Mesothelial cell of epicardium (in vitro differentiated cells): ENCODE measurements at regions not wholly inside any gene's neighbourhood (a gene's known extent, or its start where the extent isn't known, plus 50 kb on each side); places are given as distances from the start of the nearest gene placed in this dataset.

Experiments used
- DNase-seq, 2 experiments: peaks; one replicate each; pipeline ENCODE4 v3.0.0; 2021; ENCODE audit warnings: low spot score in 2 of 2; ENCODE audit not compliant: unreplicated experiment in 2 of 2
- H3K27ac Mint-ChIP-seq: 2 replicates; pipeline ENCODE4 v1.8.0; 2021; ENCODE audit warnings: mixed read lengths
- H3K27me3 Mint-ChIP-seq: 2 replicates; pipeline ENCODE4 v1.8.0; 2021; ENCODE audit warnings: low read depth, mixed read lengths
- H3K36me3 Mint-ChIP-seq: 2 replicates; pipeline ENCODE4 v1.8.0; 2021; ENCODE audit warnings: mixed read lengths
- H3K4me1 Mint-ChIP-seq: 2 replicates; pipeline ENCODE4 v1.8.0; 2021; ENCODE audit warnings: mixed read lengths
- H3K4me3 Mint-ChIP-seq: 2 replicates; pipeline ENCODE4 v1.8.0; 2021; ENCODE audit warnings: mild to moderate bottlenecking, moderate library complexity, mixed read lengths
- H3K9me3 Mint-ChIP-seq: 2 replicates; pipeline ENCODE4 v1.8.0; 2021; ENCODE audit warnings: mixed read lengths
- CTCF ChIP-seq: fragments of 200-600 bp; sonication (generic); IDR thresholded peaks from one replicate; pipeline ENCODE4 v1.5.0; 2021; ENCODE audit warnings: antibody characterized with exemption; ENCODE audit not compliant: unreplicated experiment

DNA sequence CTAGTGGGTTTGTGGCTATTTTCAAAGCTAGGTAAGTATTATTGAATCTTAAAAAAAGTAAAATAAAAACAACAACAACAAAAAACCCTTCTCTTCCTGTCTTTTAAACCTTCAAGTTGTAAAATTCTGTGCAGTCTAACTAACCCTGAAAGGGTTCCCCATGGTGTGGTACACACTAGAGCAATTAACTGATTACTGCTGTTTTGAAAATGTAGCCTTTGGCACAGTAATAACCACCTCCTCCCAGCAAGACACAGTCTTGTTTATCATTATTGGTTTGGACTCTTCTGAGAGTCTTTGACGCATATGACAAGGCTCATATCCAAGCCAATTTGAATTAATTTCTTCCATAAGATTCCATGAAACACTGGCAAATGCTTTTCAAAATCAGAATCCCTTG lies 2184.6 kb upstream of the PIK3C3 start:
- DNase-seq, result no peak
- H3K9me3 Mint-ChIP-seq, result peaks cover 8% of the 10 kb centered on the region
- H3K27ac Mint-ChIP-seq, result no peak overlapping the region
- H3K27me3 Mint-ChIP-seq, result no peaks in the 10 kb centered on the region
- H3K36me3 Mint-ChIP-seq, result no peaks in the 10 kb centered on the region
- peaks cover 3% of the 10 kb centered on the region for H3K4me1 Mint-ChIP-seq
- no peak overlapping the region for H3K4me3 Mint-ChIP-seq
- TF ChIP-seq CTCF, result no peak

DNA sequence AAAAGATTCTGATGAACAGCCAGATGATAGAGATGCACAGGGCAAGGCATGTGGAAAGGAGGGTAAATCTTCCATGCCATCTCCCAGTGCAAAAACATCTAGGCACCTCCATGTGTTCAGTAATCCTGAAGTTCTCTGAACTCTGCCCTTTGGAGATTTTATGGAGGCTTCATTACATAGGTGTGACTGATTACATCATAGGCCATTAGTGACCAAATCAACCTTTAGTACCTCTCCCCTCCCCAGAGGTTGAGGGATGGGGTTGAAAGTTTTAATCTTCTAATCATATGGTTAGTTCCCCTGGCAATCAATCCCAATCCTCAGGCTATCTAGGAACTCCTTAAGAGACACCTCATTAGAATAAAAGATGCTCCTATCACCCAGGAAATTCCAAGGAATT lies 2190.2 kb upstream of the PIK3C3 start:
- H3K4me1 Mint-ChIP-seq, result peaks cover 4% of the 10 kb centered on the region
- H3K9me3 Mint-ChIP-seq, result peaks cover 4% of the 10 kb centered on the region
- no peaks in the 10 kb centered on the region for H3K27me3 Mint-ChIP-seq
- no peak for DNase-seq
- TF ChIP-seq CTCF, result no peak
- H3K36me3 Mint-ChIP-seq, result no peaks in the 10 kb centered on the region
- no peak overlapping the region for H3K4me3 Mint-ChIP-seq
- H3K27ac Mint-ChIP-seq, result no peak overlapping the region

DNA sequence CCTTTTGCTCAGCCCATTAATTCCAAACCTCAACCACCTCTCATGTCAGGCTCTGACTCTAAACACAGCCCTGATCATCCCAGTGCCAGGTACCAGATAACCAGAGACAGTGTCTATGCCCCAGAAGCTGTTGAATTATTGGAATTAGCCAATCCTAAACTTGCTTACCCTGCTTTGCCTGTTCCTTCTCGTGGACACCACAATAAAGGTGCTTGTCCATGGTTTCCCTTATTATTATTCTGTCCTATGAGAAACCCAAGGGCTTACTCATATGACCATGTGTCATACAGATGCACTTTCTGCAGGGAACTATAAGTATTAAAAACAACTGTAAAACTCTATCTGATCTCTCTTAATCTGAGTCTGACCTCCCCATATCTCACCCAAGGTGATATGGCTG lies 2193.8 kb upstream of the PIK3C3 start:
- no peak for DNase-seq
- H3K4me3 Mint-ChIP-seq, result no peak overlapping the region
- no peaks in the 10 kb centered on the region for H3K27me3 Mint-ChIP-seq
- TF ChIP-seq CTCF, result no peak
- H3K9me3 Mint-ChIP-seq, result peaks cover 11% of the 10 kb centered on the region
- H3K36me3 Mint-ChIP-seq, result peaks cover 2% of the 10 kb centered on the region
- peaks cover 4% of the 10 kb centered on the region for H3K4me1 Mint-ChIP-seq
- no peak overlapping the region for H3K27ac Mint-ChIP-seq

GRCh38 chr18:39759926-39760325 lies 2194.3 kb upstream of the CELF4 start:
- TF ChIP-seq CTCF, result no peak
- H3K4me3 Mint-ChIP-seq, result no peak overlapping the region
- no peaks in the 10 kb centered on the region for H3K27me3 Mint-ChIP-seq
- H3K36me3 Mint-ChIP-seq, result peaks cover 2% of the 10 kb centered on the region
- peaks cover 19% of the 10 kb centered on the region for H3K9me3 Mint-ChIP-seq
- peaks cover 4% of the 10 kb centered on the region for H3K4me1 Mint-ChIP-seq
- DNase-seq, result no peak
- H3K27ac Mint-ChIP-seq, result no peak overlapping the region

- H3K4me1 Mint-ChIP-seq, result no peaks in the 10 kb centered on the region
- H3K27me3 Mint-ChIP-seq, result no peaks in the 10 kb centered on the region
- peaks cover 32% of the 10 kb centered on the region for H3K9me3 Mint-ChIP-seq
- no peak for TF ChIP-seq CTCF
- H3K4me3 Mint-ChIP-seq, result no peak overlapping the region
- H3K36me3 Mint-ChIP-seq, result peaks cover 4% of the 10 kb centered on the region
- DNase-seq, result no peak
- no peak overlapping the region for H3K27ac Mint-ChIP-seq
Measured at GRCh38 chr18:39753178-39753577, 2187.6 kb upstream of the CELF4 start.

GRCh38 chr18:39752351-39752750 lies 2186.8 kb upstream of the CELF4 start:
- Mint-ChIP-seq H3K4me3 (no peak overlapping the region), H3K9me3 (peaks cover 32% of the 10 kb centered on the region), H3K4me1 (no peaks in the 10 kb centered on the region), H3K27ac (no peak overlapping the region), H3K27me3 (no peaks in the 10 kb centered on the region), H3K36me3 (peaks cover 4% of the 10 kb centered on the region)
- no peak for DNase-seq
- no peak for TF ChIP-seq CTCF
